GM18858 (cell line): ENCODE measurements at regions not wholly inside any gene's neighbourhood (a gene's known extent, or its start where the extent isn't known, plus 50 kb on each side); places are given as distances from the start of the nearest gene placed in this dataset.

Experiments used
- ATAC-seq: cut with Tn5 transposase; IDR thresholded peaks from one replicate; pipeline ENCODE4 v1.9.1; 2021; ENCODE audit not compliant: unreplicated experiment

DNA sequence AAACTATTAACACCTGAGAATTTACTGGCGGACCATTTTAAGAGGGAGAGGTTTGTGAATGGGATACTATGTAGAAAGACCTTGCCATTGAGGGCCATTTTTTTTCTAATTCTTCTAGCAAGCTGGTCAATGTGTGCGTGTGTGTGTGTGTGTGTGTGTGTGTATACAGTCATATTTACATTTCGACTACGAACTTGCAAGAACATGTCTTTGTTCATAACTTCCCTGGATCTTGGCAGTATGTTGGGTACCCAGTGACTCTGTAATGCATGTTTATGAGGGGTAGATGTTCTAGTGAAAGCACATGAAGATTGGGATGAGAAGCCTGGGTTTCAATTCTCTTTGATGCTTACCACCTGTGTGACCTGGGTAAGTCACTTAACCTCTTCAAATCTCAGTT is 133.6 kb downstream of the UBE2E3 start:
- no peak for ATAC-seq

DNA sequence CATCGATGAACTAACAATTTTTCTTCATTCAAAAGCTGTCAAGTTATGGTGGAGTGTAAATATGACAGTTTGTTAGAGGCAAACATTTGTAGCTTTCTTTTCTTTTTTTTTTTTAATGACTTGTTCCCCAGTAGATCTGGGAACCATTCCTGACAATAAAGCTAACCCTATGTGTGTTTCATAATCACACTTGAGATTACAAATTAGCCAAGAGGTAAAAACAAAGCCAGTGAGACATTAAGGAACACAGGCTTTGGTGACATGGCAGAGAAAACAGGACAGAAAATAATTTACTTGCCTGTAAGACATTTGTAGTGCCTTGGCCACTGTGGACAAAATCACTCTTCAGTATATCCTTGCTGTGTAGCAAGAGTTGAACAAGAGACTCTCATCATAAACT is 135.9 kb downstream of the UBE2E3 start:
- ATAC-seq: no peak

DNA sequence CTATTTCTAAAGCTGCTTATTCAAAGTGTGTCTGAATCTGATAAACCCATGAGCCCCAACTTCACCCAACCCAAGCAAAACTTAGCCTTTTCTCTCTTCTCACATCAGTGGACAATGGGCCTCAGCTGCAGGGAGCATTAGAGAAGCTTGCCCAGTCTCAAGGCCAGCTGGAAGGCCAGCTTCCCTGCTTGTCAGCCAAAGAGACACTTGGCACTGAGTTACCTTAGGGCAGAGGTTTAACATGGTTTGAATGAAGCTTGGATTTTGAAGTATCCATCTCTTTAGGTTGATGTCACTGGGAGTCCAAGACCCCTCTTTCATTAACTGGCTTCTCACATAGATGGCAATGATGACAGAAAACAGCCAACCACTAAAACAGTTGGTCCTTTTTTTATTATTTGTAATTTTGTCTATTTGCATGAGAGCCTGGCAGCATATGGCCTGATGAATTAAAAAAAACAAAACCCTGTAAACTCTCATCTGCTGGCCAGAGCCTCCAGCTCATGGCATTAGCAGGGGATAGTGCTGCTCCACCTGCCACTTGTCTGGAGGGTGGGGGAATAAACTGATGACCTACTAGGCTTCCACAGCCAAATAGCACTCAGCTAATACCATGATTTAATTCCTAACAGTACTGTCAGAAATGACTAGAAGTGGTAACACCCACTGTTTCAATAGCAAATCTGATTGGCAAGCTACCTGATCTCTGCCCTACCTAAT is 137.0 kb downstream of the UBE2E3 start:
- ATAC-seq: no peak

DNA sequence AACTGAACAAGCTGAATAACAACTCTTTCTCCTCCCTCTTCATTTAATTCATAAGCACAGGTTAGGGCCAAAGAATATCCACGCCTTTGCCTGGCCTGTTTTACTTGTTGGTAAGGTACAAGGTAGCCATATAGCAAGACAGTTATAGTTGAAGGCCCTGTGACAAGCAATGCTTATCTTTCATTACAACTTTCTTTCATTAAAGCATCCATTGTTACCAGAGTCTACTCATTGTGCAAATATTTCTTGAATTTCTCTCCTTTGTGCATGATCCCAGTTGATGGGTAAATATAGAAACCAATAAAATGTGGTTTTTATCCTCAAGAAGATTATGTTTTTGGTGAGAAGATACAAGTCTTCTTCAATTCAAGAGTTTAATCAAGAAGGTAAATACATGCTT is 140.2 kb downstream of the UBE2E3 start:
- ATAC-seq: no peak

DNA sequence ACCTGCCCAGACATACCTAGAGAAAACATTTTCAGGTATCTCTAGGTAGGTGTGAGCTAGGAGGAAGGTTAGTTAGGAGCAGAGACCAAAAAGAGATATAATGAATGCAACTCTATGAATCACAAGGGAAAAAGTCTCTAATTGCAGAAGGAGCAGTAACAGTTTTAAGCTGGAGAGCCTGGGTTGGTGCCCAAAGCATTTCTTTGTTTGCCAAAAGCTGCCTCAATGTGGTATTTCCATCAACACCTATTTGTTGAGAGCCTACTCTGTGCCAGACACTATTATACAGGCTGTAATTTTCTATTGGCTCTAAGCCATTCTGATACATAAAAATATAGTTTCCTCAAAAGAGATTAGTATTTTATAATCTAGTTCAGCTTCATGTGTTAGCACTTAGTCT is 141.6 kb downstream of the UBE2E3 start:
- no peak for ATAC-seq

DNA sequence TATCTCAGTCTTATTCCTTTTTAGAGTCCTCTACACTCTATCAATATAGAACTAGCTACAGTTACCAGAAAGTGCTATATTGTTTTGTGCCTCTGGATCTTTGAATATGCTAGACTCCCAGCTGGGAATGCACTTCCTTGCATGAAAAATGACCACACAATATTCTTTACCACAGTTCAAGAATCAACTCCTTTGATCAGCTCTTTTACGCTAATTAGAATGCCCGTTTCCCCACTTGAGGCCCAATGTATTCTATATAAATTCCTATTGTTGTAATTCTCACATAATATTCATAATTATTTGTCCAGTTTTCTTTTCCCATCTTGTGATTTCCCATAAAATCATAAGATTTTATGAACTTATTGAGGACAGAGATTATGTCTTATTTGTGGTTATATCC is 142.2 kb downstream of the UBE2E3 start:
- ATAC-seq: no peak

DNA sequence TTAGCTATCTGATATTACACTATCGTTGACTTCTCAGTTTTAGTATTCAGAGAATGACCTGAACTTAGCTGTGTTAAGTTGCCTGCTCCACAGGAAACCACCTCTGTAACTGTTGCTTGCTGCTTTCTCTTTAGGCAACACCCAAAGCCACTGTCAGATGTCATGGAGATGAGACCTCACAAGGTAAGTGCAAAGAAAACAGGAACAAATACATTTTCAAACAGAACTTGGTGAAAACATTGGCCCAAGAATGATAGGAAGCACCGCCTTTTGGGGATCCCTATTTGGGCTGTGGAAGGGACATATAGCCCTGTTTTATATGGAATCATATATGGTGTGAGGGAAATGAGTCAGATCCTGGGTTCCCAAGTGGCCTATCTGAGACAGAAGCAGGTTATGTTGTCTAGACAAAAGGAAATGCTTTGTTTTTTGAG is 143.4 kb downstream of the UBE2E3 start:
- peak; percentile 90 for ATAC-seq

DNA sequence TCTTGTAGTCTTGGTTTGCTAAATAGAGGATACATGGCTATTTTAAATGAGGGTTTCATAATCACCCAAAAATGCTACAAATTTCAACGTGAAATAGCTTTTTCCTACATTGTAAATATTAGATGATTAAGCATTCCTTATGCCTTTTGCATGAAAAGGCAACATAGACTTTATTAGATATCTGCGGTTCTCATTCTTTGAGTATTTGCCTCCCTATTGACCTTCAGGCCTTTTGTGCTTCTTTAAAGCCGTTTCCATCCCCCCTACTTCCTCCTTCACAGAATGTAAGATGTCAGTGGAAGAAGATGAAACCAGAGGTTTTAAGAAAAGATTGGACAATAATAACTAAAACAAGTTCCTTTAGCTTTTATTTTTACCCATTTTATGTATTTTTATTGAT is 144.1 kb downstream of the UBE2E3 start:
- no peak for ATAC-seq

DNA sequence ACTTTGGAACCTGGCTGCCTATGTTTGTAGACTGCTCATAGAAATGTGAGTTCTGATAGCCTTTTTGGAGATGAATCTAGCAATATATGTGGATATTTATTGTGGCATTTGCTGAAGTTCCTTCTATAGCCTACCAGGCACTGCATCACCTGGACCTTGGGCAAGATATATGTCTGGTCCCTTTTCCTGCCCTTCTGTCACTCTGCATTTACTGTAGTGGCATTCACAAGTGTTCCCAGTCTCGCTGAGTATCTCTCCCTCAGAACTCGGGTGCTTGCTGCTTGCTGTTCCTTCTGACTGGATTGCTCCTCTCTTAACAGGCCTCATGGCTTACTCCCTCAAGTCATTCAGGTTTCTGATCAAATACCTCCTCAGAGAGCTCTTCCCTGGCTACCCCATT is 145.0 kb downstream of the UBE2E3 start:
- no peak for ATAC-seq

DNA sequence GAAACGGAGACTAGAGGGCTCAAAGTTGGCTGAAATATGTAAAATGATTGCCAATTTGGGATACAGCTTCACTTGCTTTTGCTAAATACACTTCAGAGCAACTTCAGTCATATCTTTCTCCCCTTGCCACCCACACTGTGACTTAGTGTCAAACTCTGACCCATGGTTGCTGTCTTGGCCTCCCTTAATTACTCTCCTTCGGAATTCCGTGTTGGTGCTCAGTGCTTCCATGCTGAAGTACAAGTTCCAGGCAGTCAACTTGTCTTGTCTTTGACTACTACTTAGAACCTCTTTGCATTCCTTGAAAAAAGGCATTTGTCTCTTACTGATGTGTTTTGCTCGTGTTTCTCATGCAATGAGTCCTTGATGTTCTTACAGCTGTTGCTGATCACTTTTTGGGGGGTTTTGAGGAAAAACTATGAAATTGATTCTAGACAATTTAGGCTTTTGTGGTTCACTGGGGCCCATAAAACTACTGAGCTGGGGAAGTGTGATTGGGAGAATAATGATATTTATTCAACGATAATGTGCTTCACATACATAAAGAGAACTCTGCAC is 146.0 kb downstream of the UBE2E3 start:
- ATAC-seq: no peak

DNA sequence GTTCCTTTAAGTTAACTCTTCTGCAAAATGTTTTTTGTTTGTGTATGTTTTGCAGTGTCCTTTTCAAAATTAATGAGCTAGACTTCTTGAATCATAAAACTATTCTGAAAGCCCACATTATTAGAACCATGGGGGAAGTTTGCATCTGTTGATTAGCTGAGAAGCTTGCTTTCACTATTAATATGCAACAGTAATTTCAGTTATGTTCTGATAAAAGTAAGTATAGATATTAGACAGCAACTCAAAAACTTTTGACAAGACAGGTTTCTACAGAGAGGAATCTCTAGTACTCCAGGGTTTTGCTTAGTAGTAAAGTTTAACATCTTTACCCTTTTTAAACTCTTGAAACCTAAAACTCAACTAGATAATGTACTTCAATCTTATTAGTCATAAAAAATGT is 147.8 kb downstream of the UBE2E3 start:
- ATAC-seq: peak; percentile 72

DNA sequence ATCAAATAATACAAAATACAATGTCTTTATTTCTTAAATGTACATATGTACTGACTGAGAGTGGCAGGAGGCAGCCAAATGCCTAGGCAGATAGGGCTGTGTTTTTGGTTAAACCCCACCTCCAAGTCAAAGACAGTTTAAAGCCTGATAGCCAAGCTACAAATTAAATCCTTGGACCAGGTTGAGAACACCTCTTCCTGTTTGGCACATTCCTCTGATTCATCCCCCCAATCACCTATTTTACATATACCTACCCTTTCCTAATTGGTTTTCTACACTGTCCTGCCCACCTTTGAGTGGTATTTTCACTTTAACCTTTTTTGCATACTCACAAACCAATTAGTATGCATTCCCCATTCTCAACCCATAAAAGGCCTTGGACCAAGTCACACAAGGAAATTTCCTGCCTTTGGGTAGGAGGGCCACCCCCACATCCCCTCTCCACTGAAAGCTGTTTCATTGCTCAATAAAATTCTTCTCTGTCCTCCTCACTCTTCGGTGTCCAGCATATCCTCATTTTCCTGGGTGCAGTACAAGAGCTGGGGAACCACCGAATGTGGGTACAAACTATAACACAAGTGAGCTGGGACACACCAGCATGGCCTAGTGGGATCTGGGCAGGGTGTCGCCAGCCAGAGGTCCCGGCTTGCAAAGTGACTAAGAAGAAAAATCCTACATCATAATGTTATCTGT is 149.1 kb downstream of the UBE2E3 start:
- no peak for ATAC-seq

DNA sequence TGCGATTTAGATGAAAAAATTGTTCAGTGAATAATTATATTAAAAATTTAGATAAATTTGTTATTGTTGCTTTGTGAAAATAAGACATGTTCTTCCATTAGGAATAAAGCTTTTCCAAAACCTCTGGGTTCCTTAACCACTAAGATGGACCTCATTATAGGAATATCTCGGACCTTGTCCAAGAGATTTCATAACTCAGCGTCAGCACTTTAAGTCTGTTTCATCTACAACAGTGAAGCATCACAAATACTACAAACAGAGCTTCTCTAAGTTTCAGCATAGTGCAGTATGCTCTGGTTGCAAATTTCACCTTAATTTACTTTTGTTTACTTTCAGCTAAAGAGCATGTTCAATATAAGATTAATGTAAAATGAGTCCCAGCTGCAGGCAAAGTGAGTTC is 150.3 kb downstream of the UBE2E3 start:
- no peak for ATAC-seq

DNA sequence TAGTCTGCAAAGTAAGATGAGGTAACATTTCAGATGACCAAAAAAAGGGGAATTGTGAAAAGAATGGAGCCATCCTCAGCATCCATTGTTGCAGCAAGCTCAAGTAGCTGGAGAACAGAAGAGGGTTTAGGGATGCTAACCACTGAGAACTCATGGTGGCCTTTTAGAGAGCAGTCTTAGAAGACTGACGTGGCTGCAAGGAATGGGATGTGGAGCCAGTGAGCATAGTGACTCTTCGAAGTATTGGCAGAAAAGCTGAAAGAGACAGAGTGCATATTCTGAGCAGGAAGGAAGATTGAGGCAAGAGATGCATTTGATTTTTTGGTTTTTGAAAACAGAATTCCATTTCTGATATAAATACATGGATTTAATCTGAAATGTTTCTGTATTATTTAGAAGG is 151.2 kb downstream of the UBE2E3 start:
- no peak for ATAC-seq

DNA sequence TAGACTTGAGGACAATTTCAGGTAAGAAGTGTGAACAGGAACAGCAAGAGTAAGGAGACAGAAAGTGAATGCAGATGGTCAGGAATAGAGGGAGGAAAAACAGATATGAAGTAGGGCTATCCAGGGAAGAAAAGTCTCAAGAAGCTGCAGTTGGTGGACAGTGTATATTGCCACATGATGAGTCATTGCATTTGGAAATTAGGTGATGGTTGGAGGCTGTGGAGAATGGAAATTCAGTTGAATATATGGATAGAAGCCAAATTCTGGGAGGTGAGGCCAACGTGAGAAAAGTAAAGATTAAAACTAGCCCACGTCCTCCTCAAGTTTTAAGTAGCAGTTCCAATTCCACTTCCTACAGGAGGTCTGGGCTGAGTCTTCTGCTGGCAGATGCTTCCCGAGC is 158.4 kb downstream of the UBE2E3 start:
- ATAC-seq: no peak

DNA sequence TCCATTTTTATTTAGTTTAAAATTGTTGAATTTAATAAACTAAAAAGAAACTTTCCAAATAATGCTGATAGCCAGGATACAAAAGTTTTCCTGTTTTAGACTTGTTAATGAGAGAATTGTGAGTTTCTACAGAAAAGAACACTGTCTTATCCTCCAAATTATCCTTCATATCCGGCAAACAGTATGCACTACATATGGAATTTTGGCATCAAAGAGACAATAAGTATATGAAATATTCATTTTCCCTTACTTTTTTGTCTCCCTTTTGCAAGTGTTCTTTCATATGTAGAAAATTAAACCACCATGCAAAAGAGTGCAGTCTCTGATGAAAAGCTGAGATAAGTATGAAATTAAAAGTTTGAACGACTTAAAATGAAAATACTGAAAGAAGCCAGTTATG is 159.4 kb downstream of the UBE2E3 start:
- no peak for ATAC-seq

DNA sequence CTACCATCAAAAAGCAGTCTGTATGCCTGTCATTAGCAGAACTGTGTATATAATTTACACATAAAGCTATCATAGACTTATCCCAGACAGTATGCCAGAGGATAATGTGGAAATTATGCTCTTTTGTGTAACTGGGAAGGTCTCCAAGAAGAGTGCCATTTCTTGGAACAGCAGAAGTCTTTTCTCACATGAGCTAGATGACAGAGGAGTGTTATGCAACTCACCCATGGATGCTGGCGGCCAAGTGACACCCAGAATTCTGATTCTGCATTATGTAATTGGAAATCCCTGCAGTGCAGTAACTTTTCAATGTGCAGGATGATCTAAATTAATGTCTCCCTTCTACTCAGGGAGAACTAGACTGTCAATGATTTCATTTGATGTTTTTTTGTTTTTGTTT is 160.0 kb downstream of the UBE2E3 start:
- ATAC-seq: no peak

DNA sequence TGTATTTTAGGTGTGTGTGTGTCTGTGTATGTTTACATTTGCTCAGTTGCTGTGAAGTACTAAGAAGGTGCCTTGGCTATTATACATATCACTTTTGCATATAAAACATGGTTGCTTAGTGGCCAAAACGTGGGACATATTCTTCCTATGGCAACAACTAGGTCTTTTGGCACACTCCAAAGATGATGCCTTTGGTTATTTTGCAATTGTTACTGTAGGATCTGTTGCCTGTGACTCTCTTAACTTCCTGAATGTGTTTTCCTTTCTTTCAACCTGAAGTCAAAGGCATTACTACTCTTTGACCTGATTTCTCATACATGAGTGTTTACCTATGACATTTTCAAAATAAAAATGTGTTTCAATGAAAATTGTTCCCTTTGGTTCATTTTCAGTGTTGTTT is 160.5 kb downstream of the UBE2E3 start:
- no peak for ATAC-seq

DNA sequence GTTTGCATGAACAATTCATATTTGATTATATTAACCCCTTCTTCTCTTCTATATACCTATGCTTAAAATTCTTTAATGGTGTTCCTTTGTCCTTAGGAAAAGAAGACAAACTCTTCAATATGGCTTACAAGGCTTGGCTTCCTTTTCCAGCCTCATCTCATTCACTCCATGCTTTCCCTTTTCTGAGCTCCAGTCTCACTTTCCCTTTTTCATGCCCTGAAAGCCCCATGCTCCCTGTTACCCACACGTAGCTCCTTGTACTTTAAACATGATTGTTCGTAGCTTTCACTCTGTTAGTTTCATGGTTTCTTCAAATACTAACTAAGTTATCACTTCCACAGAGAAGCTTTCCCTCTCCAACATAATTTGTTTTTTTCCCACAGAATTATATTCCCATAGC is 161.3 kb downstream of the UBE2E3 start:
- no peak for ATAC-seq

DNA sequence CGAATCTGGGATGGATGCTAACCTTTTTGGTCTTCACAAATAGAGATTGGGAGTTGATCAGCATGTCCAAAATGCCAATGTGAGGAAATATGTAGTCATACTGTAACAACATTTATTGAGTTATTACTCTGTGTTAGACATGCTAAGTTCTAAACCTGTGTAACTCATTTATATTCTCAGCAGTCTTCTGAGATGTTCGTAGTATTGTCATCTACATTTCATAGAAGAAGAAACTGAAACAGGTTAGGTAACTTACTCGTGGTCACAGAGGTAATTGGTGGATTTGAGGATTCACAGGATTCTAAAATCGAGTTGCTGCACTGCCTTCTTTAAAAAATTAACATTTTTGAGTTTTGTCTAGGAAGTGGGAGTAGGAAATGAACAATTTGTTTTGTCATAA is 162.1 kb downstream of the UBE2E3 start:
- ATAC-seq: peak; percentile 75

DNA sequence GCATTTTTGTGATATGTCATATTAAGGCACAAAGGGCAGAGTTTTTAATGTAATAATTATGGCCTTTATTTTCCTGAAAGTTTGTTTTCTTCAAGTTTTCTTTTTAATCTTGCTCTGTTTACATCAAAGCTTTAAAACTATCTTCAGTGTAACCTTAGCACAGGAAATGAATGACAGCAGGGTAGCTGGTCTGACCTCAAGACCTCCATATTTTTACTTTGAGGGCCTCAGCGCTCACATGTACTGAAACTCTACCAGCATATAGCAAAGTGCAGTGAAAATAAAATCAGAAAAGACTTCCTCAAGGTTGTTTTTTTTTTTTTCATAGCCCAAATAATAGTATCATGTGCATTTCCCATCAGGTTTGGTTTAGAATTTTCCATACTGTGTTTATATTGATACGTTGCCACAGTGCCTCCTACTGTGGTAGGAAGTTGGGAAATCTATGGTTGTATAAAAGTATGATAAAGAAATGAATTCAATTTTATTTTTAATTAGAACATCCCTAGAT is 163.4 kb downstream of the UBE2E3 start:
- ATAC-seq: no peak

DNA sequence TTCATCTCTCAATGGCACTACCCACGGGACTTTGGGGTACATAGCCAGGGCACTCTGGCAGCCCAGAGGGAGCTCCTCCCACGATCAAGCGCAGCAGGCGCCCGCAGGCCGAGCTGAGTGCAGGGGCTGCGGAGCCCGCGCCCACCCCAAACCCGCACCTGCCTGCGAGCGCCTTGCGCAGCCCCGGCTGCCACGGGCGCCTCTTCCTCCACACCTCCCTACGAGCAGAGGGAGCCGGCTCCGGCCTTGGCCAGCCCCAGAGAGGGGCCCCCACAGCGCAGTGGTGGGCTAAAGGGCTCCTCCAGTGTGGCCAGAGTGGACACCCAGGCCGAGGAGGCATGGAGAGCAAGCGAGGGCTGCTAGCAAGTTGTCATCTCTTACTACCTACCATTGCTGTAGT is 165.2 kb downstream of the UBE2E3 start:
- no peak for ATAC-seq
